Retinal pigment epithelial cell (primary cell): ENCODE measurements at regions not wholly inside any gene's neighbourhood (a gene's known extent, or its start where the extent isn't known, plus 50 kb on each side); places are given as distances from the start of the nearest gene placed in this dataset.

Experiments used
- DNase-seq: peaks from one replicate; pipeline ENCODE4 v3.0.0-alpha.2; 2010; ENCODE audit warnings: low read depth
- H3K4me3 ChIP-seq: 2 replicates; pipeline ENCODE4 v1.5.1; 2011; ENCODE audit warnings: mild to moderate bottlenecking, low read length, control low read depth, moderate library complexity
- TF ChIP-seq, protein P1 (sequence below): conservative IDR thresholded peaks from 2 replicates; pipeline ENCODE4 v1.5.1; 2011; ENCODE audit warnings: low read depth, low read length, control low read depth, inconsistent platforms

DNA sequence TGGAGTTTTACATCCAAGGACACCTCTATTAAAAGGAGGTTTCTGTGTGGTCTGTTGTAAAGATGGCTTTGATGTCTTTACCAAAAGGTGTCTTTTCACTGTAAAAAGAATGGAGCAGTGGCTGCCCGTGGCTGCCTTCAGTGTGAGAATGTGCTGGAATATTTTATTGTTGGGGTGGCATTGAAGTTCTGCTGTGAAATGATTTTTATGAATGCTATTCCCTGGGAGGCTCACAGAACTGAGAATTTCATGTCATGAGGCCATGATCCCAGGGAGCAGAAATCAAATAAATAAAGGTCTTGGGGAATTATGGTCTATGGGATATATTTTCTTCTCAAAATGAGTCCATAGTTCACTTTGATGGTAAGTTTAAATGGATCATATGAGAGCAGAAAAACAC, 425.2 kb upstream of the ZNF608 start:
- DNase-seq: no peak
- H3K4me3 ChIP-seq: no peak overlapping the region
- TF ChIP-seq, protein P1, sequence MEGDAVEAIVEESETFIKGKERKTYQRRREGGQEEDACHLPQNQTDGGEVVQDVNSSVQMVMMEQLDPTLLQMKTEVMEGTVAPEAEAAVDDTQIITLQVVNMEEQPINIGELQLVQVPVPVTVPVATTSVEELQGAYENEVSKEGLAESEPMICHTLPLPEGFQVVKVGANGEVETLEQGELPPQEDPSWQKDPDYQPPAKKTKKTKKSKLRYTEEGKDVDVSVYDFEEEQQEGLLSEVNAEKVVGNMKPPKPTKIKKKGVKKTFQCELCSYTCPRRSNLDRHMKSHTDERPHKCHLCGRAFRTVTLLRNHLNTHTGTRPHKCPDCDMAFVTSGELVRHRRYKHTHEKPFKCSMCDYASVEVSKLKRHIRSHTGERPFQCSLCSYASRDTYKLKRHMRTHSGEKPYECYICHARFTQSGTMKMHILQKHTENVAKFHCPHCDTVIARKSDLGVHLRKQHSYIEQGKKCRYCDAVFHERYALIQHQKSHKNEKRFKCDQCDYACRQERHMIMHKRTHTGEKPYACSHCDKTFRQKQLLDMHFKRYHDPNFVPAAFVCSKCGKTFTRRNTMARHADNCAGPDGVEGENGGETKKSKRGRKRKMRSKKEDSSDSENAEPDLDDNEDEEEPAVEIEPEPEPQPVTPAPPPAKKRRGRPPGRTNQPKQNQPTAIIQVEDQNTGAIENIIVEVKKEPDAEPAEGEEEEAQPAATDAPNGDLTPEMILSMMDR: no peak

DNA sequence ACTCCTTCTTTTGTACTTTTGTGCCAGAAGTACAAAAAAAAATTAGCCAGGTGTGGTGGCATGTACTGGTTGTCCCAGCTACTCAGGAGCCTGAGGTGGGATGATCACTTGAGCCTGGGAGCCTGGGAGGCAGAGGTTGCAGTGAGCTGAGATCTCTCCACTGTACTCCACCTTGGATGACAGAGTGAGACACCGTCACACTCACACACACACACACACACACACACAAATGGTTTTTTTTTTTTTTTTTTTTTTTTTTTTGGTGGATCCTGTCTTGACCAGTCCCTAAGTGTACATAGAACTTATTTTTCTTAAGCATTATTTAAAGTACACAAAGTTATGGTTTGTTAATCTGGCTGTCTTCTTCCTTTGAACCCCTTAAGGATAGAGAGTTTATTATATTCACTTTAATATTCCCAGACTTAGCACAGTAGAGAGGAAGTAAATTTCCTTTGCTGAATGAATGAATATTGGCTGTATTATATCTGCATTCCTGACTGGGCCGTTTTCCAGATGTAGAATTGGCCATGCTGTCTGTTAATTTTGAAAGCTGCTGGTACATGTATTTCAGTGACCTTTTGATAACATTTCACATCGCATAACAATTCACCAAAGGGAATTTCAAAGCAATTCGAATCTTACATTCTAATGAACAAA, 429.0 kb upstream of the ZNF608 start:
- no peak overlapping the region for H3K4me3 ChIP-seq
- TF ChIP-seq, protein P1: no peak
- no peak for DNase-seq

GRCh38 chr5:125176005-125176390, 429.6 kb upstream of the ZNF608 start:
- TF ChIP-seq, protein P1: no peak
- DNase-seq: no peak
- H3K4me3 ChIP-seq: no peak overlapping the region

GRCh38 chr5:125177340-125177739, 430.9 kb upstream of the ZNF608 start:
- no peak for DNase-seq
- no peak overlapping the region for H3K4me3 ChIP-seq
- TF ChIP-seq, protein P1: no peak

DNA sequence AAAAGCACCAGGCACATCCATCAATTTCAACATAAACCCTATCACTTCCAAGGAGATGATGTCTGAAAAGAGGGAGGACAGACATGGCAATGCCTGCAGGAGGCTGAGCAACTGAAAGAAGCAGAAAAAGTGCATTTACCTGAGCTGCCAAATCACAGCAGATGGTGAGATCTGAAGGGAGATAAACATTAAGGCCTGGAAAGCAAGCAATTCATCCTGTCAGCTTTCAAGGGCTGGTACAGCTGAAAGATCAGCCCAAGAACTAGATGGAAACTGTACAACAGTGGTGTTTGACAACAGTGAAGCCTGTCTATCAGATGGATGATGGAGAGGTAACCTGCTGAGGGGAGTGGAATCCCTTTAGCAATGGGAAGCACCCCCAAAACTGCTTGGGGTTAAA, 433.2 kb upstream of the ZNF608 start:
- TF ChIP-seq, protein P1: no peak

GRCh38 chr5:125180231-125180829, 433.9 kb upstream of the ZNF608 start:
- TF ChIP-seq, protein P1: no peak
- H3K4me3 ChIP-seq: no peak overlapping the region
- no peak for DNase-seq

More for the DNA sequence above, 433.2 kb upstream of the ZNF608 start:
- no peak for DNase-seq
- no peak overlapping the region for H3K4me3 ChIP-seq

- DNase-seq: no peak
- no peak overlapping the region for H3K4me3 ChIP-seq
- TF ChIP-seq, protein P1: no peak
These were observed 434.7 kb upstream of the ZNF608 start for GRCh38 chr5:125181159-125181558.
